DND-41 (cell line): ENCODE measurements at regions not wholly inside any gene's neighbourhood (a gene's known extent, or its start where the extent isn't known, plus 50 kb on each side); places are given as distances from the start of the nearest gene placed in this dataset.

ENCODE experiments used
- CTCF ChIP-seq: IDR thresholded peaks from 2 replicates; pipeline ENCODE4 v1.5.1; 2012; ENCODE audit warnings: borderline replicate concordance, low read length, moderate library complexity, mild to moderate bottlenecking; ENCODE audit not compliant: poor library complexity, severe bottlenecking; ENCODE audit errors: extremely low read depth
- EZH2 ChIP-seq: IDR thresholded peaks from 3 replicates; pipeline ENCODE4 v1.6.1; 2012; ENCODE audit warnings: borderline replicate concordance, low read depth, mild to moderate bottlenecking, moderate library complexity, low read length, inconsistent platforms; ENCODE audit not compliant: severe bottlenecking

- no peak for TF ChIP-seq CTCF
- no peak for TF ChIP-seq EZH2
Measured at GRCh38 chr2:163801486-163801885, 65.7 kb upstream of the FIGN start.
